HCT116 (cell line): ENCODE measurements at regions not wholly inside any gene's neighbourhood (a gene's known extent, or its start where the extent isn't known, plus 50 kb on each side); places are given as distances from the start of the nearest gene placed in this dataset.

Source experiments
- ATAC-seq: fragments of 200-7000 bp; cut with Tn5 transposase; 2 replicates; pipeline ENCODE4 v1.9.1; 2020; ENCODE audit warnings: mild to moderate bottlenecking, moderate library complexity
- BruUV-seq: library from RNA; stranded (reverse); fragments of 400-500 nt; replicated peaks from 2 replicates; lab custom pipeline; 2021; lab: Mats Ljungman, UMichigan
- CTCF ChIA-PET: fragments of 300-600 bp; sonication (Branson Sonifier 250); formaldehyde crosslinking; loops from one replicate; lab custom pipeline; 2021; ENCODE audit warnings: antibody characterized with exemption; lab: Charles Lee
- POLR2A ChIA-PET: fragments of 300-600, 350-600 bp; sonication (Branson Sonifier 250); formaldehyde crosslinking; loops from one replicate; lab custom pipeline; 2021; ENCODE audit warnings: antibody characterized with exemption; lab: Charles Lee
- RAD21 ChIA-PET, 2 experiments: fragments of 300-600 bp; sonication (Branson Sonifier 250); formaldehyde crosslinking; loops; one replicate each; lab custom pipeline; 2023; ENCODE audit warnings: low total read pairs in 2 of 2; ENCODE audit not compliant: uncharacterized antibody in 2 of 2, unreplicated experiment in 2 of 2, low non-redundant PET in 1 of 2; lab: Charles Lee
- DNase-seq: peaks from one replicate; pipeline ENCODE4 v3.0.0-alpha.2; 2010; ENCODE audit warnings: low read depth, low spot score
- H2AFZ ChIP-seq: fragments of 200-600 bp; shearing (Covaris generic), sonication (generic); 2 replicates; pipeline ENCODE4 v1.6.1; 2017; ENCODE audit warnings: low read depth, mixed run types, mixed read lengths, antibody characterized with exemption, low read length; ENCODE audit not compliant: poor library complexity, severe bottlenecking
- H3K27ac ChIP-seq: 2 replicates; pipeline ENCODE4 v1.5.1; 2012; ENCODE audit warnings: low read depth, low read length
- H3K27me3 ChIP-seq: fragments of 200-600 bp; sonication (generic); 2 replicates; pipeline ENCODE4 v1.6.1; 2016; ENCODE audit warnings: mixed run types, low read length, mixed read lengths; ENCODE audit not compliant: insufficient read depth
- H3K36me3 ChIP-seq, 2 experiments: fragments of 200-500 bp in 1 of 2; fragments of 200-600 bp in 1 of 2; sonication (Bioruptor generic) in 1 of 2; sonication (generic) in 1 of 2; 2 replicates each; pipeline versions ENCODE4 v1.5.1 to v1.6.1; 2014 to 2016; ENCODE audit warnings: low read length in 2 of 2, inconsistent platforms in 1 of 2, mixed read lengths in 1 of 2, mixed run types in 1 of 2; ENCODE audit not compliant: insufficient read depth in 2 of 2, control insufficient read depth in 1 of 2
- H3K4me1 ChIP-seq, 2 experiments: fragments of 200-600 bp in 1 of 2; sonication (generic) in 1 of 2; 2 replicates each; pipeline versions ENCODE4 v1.5.1 to v1.6.1; 2012 to 2017; ENCODE audit warnings: low read length in 2 of 2, inconsistent platforms in 1 of 2, mild to moderate bottlenecking in 1 of 2, mixed read lengths in 1 of 2, mixed run types in 1 of 2, moderate library complexity in 1 of 2; ENCODE audit not compliant: insufficient read depth in 2 of 2, control insufficient read depth in 1 of 2
- H3K4me2 ChIP-seq: fragments of 200-600 bp; sonication (generic); 2 replicates; pipeline ENCODE4 v1.6.1; 2017; ENCODE audit warnings: mixed run types, low read length, mixed read lengths
- H3K4me3 ChIP-seq, 2 experiments: fragments of 200-600 bp in 1 of 2; sonication (generic) in 1 of 2; replicated peaks in 1 of 2; 2 replicates each; pipeline ENCODE4 v1.5.1; 2011 to 2016; ENCODE audit warnings: low read length in 2 of 2, control low read depth in 1 of 2, low read depth in 1 of 2, mild to moderate bottlenecking in 1 of 2, mixed read lengths in 1 of 2, mixed run types in 1 of 2
- H3K79me2 ChIP-seq: fragments of 200-600 bp; sonication (generic); 2 replicates; pipeline ENCODE4 v1.6.1; 2017; ENCODE audit warnings: mild to moderate bottlenecking, mixed run types, low read length, moderate library complexity, mixed read lengths; ENCODE audit not compliant: insufficient read depth
- H3K9ac ChIP-seq: fragments of 200-600 bp; sonication (generic); 2 replicates; pipeline ENCODE4 v1.6.1; 2016; ENCODE audit warnings: low read length, mixed read lengths
- H3K9me2 ChIP-seq: fragments of 200-600 bp; sonication (generic), shearing (Covaris generic); 2 replicates; pipeline ENCODE4 v1.6.1; 2017; ENCODE audit warnings: mixed run types, mild to moderate bottlenecking, moderate library complexity; ENCODE audit not compliant: insufficient read depth
- H3K9me3 ChIP-seq, 2 experiments: fragments of 200-500 bp in 1 of 2; fragments of 200-600 bp in 1 of 2; sonication (Bioruptor generic) in 1 of 2; sonication (generic) in 1 of 2; 2 replicates each; pipeline ENCODE4 v1.6.1; 2014 to 2017; ENCODE audit warnings: low read length in 2 of 2, mixed read lengths in 2 of 2, inconsistent platforms in 1 of 2, low read depth in 1 of 2, mild to moderate bottlenecking in 1 of 2, mixed run types in 1 of 2, moderate library complexity in 1 of 2; ENCODE audit not compliant: control insufficient read depth in 1 of 2, insufficient read depth in 1 of 2
- H4K20me1 ChIP-seq: fragments of 200-600 bp; sonication (generic), shearing (Covaris generic); 2 replicates; pipeline ENCODE4 v1.6.1; 2017; ENCODE audit warnings: mixed run types, mild to moderate bottlenecking, moderate library complexity; ENCODE audit not compliant: insufficient read depth
- ELF1 ChIP-seq: IDR thresholded peaks from 2 replicates; pipeline ENCODE4 v1.6.1; 2012; ENCODE audit warnings: low read depth, borderline replicate concordance
- EZH2 ChIP-seq: fragments of 200-600 bp; sonication (generic); IDR thresholded peaks from 2 replicates; pipeline ENCODE4 v1.6.1; 2017; ENCODE audit warnings: antibody characterized with exemption, mixed run types
- FOSL1 ChIP-seq: IDR thresholded peaks from 2 replicates; pipeline ENCODE4 v1.6.1; 2012; ENCODE audit warnings: low read depth
- JUND ChIP-seq: IDR thresholded peaks from 2 replicates; pipeline ENCODE4 v1.6.1; 2012
- POLR2AphosphoS5 ChIP-seq: IDR thresholded peaks from 2 replicates; pipeline ENCODE4 v1.6.1; 2011; ENCODE audit warnings: mild to moderate bottlenecking, low read depth, low read length, moderate library complexity
- RAD21 ChIP-seq: IDR thresholded peaks from 2 replicates; pipeline ENCODE4 v1.6.1; 2012; ENCODE audit warnings: low read depth, mild to moderate bottlenecking
- SIN3A ChIP-seq: IDR thresholded peaks from 2 replicates; pipeline ENCODE4 v1.6.1; 2012; ENCODE audit warnings: low read depth
- SP1 ChIP-seq: IDR thresholded peaks from 2 replicates; pipeline ENCODE4 v1.6.1; 2012; ENCODE audit warnings: low read depth
- SRF ChIP-seq: IDR thresholded peaks from 2 replicates; pipeline ENCODE4 v1.6.1; 2012; ENCODE audit warnings: low read depth
- TCF7L2 ChIP-seq: IDR thresholded peaks from 2 replicates; pipeline ENCODE4 v1.7.0; 2011; ENCODE audit warnings: borderline replicate concordance, inconsistent platforms; ENCODE audit not compliant: insufficient read depth, insufficient read length; ENCODE audit errors: extremely low read depth
- ZNF274 ChIP-seq: fragments of 200-500 bp; sonication (Bioruptor generic); IDR thresholded peaks from 2 replicates; pipeline ENCODE4 v1.6.1; 2014; ENCODE audit warnings: mild to moderate bottlenecking, low read depth, low read length, inconsistent platforms
- intact Hi-C: fragments of 100-400 bp; cut with micrococcal nuclease; formaldehyde crosslinking; loops from 2 replicates; pipeline ENCODE4 v1.10.0; 2022
- TF ChIP-seq, protein P1 (sequence below): IDR thresholded peaks from 2 replicates; pipeline ENCODE4 v1.6.1; 2012
- TF ChIP-seq, protein P2 (sequence below): IDR thresholded peaks from 2 replicates; pipeline ENCODE4 v1.6.1; 2012; ENCODE audit warnings: low read depth

DNA sequence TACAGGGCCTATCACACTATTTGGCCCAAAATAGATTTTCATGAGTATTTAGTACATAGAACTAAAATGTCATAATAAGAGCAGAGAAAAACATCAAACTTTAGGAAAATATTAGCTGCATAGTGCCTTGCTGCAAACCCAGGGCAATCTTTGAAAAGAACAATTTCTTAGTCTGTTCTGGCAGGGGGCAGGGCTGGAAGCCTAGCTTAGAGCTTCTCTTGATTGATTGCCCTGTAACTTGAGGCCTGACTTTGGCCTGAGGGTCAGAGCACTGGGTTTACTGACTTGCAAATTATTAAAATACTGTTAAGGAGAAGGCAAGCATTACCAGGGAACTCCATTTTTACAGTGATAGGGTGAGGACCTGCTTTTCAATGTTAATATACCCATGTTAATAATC, 115.8 kb upstream of the SPAG17 start:
- ChIA-PET RAD21 (no interaction called here), CTCF (no interaction called here), POLR2A (no interaction called here)
- Histone ChIP-seq H3K79me2 (no peaks in the 10 kb centered on the region), H4K20me1 (no peaks in the 10 kb centered on the region), H2AFZ (no peak overlapping the region), H3K4me1 (no peaks in the 10 kb centered on the region), H3K27me3 (no peaks in the 10 kb centered on the region), H3K9ac (no peak overlapping the region), H3K9me2 (no peaks in the 10 kb centered on the region), H3K9me3 (no peaks in the 10 kb centered on the region; a peak in 1 of 4 replicates), H3K4me2 (no peak overlapping the region), H3K36me3 (no peaks in the 10 kb centered on the region), H3K27ac (no peak overlapping the region), H3K4me3 (no peak overlapping the region)
- TF ChIP-seq JUND (no peak), ELF1 (no peak), FOSL1 (no peak), POLR2AphosphoS5 (no peak), ZNF274 (no peak), EZH2 (no peak), SIN3A (no peak), SP1 (no peak), SRF (no peak), RAD21 (no peak), TCF7L2 (no peak)
- TF ChIP-seq, protein P1, sequence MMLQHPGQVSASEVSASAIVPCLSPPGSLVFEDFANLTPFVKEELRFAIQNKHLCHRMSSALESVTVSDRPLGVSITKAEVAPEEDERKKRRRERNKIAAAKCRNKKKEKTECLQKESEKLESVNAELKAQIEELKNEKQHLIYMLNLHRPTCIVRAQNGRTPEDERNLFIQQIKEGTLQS = no peak
- TF ChIP-seq, protein P2, sequence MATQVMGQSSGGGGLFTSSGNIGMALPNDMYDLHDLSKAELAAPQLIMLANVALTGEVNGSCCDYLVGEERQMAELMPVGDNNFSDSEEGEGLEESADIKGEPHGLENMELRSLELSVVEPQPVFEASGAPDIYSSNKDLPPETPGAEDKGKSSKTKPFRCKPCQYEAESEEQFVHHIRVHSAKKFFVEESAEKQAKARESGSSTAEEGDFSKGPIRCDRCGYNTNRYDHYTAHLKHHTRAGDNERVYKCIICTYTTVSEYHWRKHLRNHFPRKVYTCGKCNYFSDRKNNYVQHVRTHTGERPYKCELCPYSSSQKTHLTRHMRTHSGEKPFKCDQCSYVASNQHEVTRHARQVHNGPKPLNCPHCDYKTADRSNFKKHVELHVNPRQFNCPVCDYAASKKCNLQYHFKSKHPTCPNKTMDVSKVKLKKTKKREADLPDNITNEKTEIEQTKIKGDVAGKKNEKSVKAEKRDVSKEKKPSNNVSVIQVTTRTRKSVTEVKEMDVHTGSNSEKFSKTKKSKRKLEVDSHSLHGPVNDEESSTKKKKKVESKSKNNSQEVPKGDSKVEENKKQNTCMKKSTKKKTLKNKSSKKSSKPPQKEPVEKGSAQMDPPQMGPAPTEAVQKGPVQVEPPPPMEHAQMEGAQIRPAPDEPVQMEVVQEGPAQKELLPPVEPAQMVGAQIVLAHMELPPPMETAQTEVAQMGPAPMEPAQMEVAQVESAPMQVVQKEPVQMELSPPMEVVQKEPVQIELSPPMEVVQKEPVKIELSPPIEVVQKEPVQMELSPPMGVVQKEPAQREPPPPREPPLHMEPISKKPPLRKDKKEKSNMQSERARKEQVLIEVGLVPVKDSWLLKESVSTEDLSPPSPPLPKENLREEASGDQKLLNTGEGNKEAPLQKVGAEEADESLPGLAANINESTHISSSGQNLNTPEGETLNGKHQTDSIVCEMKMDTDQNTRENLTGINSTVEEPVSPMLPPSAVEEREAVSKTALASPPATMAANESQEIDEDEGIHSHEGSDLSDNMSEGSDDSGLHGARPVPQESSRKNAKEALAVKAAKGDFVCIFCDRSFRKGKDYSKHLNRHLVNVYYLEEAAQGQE = no peak
- intact Hi-C loops = no loop called here
- BruUV-seq = no TSS peak
- ATAC-seq = no peak
- no peak for DNase-seq
